ENCODE measurements at regions not wholly inside any gene's neighbourhood (a gene's known extent, or its start where the extent isn't known, plus 50 kb on each side); places are given as distances from the start of the nearest gene placed in this dataset.

DNA sequence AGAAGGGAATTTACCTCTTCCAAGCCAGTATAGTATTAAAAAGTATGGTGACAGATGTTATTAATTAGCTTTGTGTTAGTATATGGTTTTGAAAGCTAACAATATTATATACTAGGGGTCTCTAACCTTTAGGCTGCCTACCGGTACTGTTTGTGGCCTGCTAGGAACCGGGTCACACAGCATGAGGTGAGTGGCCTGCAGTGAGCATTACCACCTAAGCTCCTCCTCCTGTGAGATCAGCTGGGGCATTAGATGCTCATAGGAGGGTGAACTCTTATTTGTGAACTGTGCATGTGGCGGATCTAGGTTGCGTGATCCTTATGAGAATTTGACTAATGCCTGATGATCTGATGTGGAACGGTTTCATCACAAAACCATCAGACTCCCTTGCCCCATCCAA, 583.4 kb upstream of the CDH2 start:
- H3K27ac ChIP-seq: no peak overlapping the region
- no peak overlapping the region for H3K4me3 ChIP-seq
- TF ChIP-seq, protein P1, sequence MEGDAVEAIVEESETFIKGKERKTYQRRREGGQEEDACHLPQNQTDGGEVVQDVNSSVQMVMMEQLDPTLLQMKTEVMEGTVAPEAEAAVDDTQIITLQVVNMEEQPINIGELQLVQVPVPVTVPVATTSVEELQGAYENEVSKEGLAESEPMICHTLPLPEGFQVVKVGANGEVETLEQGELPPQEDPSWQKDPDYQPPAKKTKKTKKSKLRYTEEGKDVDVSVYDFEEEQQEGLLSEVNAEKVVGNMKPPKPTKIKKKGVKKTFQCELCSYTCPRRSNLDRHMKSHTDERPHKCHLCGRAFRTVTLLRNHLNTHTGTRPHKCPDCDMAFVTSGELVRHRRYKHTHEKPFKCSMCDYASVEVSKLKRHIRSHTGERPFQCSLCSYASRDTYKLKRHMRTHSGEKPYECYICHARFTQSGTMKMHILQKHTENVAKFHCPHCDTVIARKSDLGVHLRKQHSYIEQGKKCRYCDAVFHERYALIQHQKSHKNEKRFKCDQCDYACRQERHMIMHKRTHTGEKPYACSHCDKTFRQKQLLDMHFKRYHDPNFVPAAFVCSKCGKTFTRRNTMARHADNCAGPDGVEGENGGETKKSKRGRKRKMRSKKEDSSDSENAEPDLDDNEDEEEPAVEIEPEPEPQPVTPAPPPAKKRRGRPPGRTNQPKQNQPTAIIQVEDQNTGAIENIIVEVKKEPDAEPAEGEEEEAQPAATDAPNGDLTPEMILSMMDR (IDR thresholded peaks at IDR 0.05; ENCODE audit: low read depth, low read length): no peak
- H3K9me3 ChIP-seq (ENCODE audit: low read depth): no peaks in the 10 kb centered on the region
- no peaks in the 10 kb centered on the region for H3K36me3 ChIP-seq
- H3K27me3 ChIP-seq: no peaks in the 10 kb centered on the region
- H3K4me1 ChIP-seq (ENCODE audit: low read depth): peaks cover 6% of the 10 kb centered on the region
- no peak for DNase-seq (ENCODE audit: low read depth in 1 of 2, low spot score in 1 of 2)

DNA sequence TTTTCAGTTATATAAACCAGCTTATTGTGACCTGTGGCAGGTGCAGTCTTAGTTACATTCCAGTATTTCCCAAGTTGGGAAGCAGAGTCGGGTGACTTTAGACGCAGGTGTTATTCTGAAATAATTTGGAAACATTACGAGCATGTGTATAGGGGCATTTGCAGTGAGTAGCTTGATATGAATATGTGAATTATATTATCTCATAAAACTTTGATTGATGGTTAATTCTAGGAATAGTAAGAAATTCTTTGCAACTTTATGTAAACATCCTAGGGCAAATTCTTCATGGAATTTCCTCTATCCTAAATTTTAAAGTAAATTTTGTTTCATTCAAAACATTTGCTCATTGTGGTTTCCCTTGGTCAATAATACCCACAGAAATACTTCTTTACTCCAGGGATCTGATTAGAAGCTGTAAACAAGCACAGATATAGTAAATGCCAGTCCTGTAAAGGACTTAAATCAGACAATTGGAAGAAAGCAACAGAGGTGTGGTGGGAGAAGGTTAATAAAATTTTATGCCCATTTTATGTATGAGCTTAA, 580.6 kb upstream of the CDH2 start:
- H3K27ac ChIP-seq: no peak overlapping the region
- no peaks in the 10 kb centered on the region for H3K9me3 ChIP-seq (ENCODE audit: low read depth)
- no peak for DNase-seq (ENCODE audit: low read depth in 1 of 2, low spot score in 1 of 2)
- TF ChIP-seq, protein P1 (IDR thresholded peaks at IDR 0.05; ENCODE audit: low read depth, low read length): no peak
- H3K36me3 ChIP-seq: no peaks in the 10 kb centered on the region
- H3K27me3 ChIP-seq: no peaks in the 10 kb centered on the region
- H3K4me3 ChIP-seq: no peak overlapping the region
- no peaks in the 10 kb centered on the region for H3K4me1 ChIP-seq (ENCODE audit: low read depth)

DNA sequence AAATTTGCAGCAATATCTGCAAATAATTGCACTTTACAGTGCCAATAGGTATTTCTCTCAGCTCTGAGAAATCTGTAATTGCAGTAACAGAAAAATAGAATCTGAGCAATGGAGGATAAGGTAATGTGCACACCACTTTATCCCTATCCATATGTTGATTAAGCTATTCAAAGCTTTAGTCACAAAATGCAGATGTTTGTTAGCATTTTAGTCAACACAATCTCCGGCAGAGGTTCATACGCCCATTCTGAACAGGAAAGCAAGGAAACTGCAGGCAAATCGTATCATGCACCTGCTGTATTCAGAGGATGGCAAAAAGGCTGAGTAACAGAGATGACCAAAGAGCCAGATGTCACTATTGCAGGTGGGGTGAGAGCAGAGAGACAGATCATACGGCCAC, 566.2 kb upstream of the CDH2 start:
- H3K4me3 ChIP-seq: no peak overlapping the region
- no peak overlapping the region for H3K27ac ChIP-seq
- no peaks in the 10 kb centered on the region for H3K9me3 ChIP-seq (ENCODE audit: low read depth)
- H3K27me3 ChIP-seq: no peaks in the 10 kb centered on the region
- DNase-seq (ENCODE audit: low read depth in 1 of 2, low spot score in 1 of 2): no peak
- no peaks in the 10 kb centered on the region for H3K36me3 ChIP-seq
- TF ChIP-seq, protein P1 (IDR thresholded peaks at IDR 0.05; ENCODE audit: low read depth, low read length): no peak
- H3K4me1 ChIP-seq (ENCODE audit: low read depth): no peaks in the 10 kb centered on the region

DNA sequence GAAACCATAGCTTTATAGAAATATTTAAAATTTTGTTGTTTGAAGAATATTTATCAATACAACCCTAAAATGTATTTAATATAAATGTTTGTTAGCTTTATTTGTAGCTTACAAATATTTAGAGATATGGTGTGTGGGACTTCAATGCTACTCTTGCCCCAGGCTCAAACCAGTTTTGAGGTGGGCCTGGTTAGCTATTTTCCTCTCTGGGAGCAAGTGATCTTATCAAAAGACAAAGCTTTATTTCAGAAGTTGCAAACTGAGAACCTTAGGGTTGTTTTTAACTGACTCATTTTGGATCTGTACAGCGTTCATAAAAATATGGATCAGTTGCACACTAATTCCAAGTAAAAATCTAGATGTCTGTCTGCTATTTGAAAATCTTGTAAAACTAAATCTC, 563.6 kb upstream of the CDH2 start:
- Histone ChIP-seq H3K27ac (no peak overlapping the region), H3K9me3 (ENCODE audit: low read depth) (no peaks in the 10 kb centered on the region), H3K4me3 (no peak overlapping the region), H3K27me3 (no peaks in the 10 kb centered on the region), H3K4me1 (ENCODE audit: low read depth) (peaks cover 8% of the 10 kb centered on the region), H3K36me3 (no peaks in the 10 kb centered on the region)
- TF ChIP-seq, protein P1 (IDR thresholded peaks at IDR 0.05; ENCODE audit: low read depth, low read length): no peak
- no peak for DNase-seq (ENCODE audit: low read depth in 1 of 2, low spot score in 1 of 2)

DNA sequence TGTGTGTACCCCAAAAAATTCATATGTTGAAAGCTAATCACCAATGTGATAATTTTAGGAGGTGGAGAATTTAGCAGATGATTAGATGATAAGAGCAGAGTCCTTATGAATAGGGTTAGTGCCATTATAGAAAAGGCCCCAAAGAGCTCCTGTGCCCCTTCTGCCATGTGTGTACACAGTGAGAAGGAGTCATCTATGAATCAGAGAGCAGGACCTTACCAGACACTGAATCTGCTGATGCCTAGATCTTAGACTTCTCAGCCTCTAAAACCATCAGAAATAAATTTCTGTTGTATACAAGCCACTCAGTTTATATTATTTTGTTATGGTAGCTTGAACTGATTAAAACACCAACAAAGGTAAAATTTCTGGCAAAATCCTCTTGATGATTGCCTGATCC, 560.0 kb upstream of the CDH2 start:
- no peak overlapping the region for H3K4me3 ChIP-seq
- no peak for DNase-seq (ENCODE audit: low read depth in 1 of 2, low spot score in 1 of 2)
- no peaks in the 10 kb centered on the region for H3K27me3 ChIP-seq
- no peaks in the 10 kb centered on the region for H3K9me3 ChIP-seq (ENCODE audit: low read depth)
- H3K4me1 ChIP-seq (ENCODE audit: low read depth): peaks cover 10% of the 10 kb centered on the region
- no peaks in the 10 kb centered on the region for H3K36me3 ChIP-seq
- no peak overlapping the region for H3K27ac ChIP-seq
- TF ChIP-seq, protein P1 (IDR thresholded peaks at IDR 0.05; ENCODE audit: low read depth, low read length): no peak

DNA sequence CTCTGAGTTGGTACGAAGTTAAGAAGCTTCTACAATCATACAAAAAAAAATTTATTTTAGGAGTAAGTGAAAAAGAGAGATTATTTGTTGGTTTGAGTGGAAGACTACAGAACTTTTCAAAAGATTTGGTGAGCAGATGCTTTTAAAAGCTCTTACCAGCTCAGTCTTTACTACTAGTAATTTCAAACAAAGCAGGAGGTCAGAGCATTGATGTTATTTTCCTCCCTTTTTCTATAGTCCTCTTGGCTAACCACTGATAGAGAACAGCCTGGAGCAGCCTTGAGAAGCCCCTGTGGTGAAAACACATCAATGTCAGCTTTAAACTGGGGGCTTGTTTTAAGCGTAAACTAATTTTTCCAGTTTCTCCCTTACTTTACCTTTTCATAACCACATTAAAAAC, 559.3 kb upstream of the CDH2 start:
- Histone ChIP-seq H3K4me1 (ENCODE audit: low read depth) (peaks cover 10% of the 10 kb centered on the region), H3K36me3 (no peaks in the 10 kb centered on the region), H3K27ac (no peak overlapping the region), H3K4me3 (no peak overlapping the region), H3K9me3 (ENCODE audit: low read depth) (no peaks in the 10 kb centered on the region), H3K27me3 (no peaks in the 10 kb centered on the region)
- TF ChIP-seq, protein P1 (IDR thresholded peaks at IDR 0.05; ENCODE audit: low read depth, low read length): no peak
- DNase-seq (ENCODE audit: low read depth in 1 of 2, low spot score in 1 of 2): no peak
